A549 (cell line): ENCODE measurements at regions not wholly inside any gene's neighbourhood (a gene's known extent, or its start where the extent isn't known, plus 50 kb on each side); places are given as distances from the start of the nearest gene placed in this dataset.

Experiments used
- CTCF ChIP-seq: fragments of >200 bp; sonication (Bioruptor Twin); formaldehyde crosslinking; IDR thresholded peaks from 3 replicates; pipeline ENCODE4 v1.5.1; 2016
- JUNB ChIP-seq: fragments of >200 bp; sonication (Bioruptor Twin); formaldehyde crosslinking; IDR thresholded peaks from 2 replicates; pipeline ENCODE4 v1.6.1; 2016
- MYC ChIP-seq: IDR thresholded peaks from 2 replicates; pipeline ENCODE4 v1.6.1; 2012; ENCODE audit warnings: mild to moderate bottlenecking, inconsistent platforms, low read length, improper control_type of control experiment, borderline replicate concordance
- POLR2A ChIP-seq: IDR thresholded peaks from 2 replicates; pipeline ENCODE4 v1.6.1; 2012; ENCODE audit warnings: mild to moderate bottlenecking, low read length
- RAD21 ChIP-seq, 2 experiments: fragments of >200 bp in 1 of 2; sonication (Bioruptor Twin) in 1 of 2; formaldehyde crosslinking in 1 of 2; IDR thresholded peaks in 1 of 2; conservative IDR thresholded peaks in 1 of 2; 2 replicates in 1 of 2; 3 replicates in 1 of 2; pipeline ENCODE4 v1.6.1; 2012 to 2018; ENCODE audit warnings: inconsistent platforms in 1 of 2
- TP53 ChIP-seq: fragments of 250-450 bp; sonication (Bioruptor Pico); IDR thresholded peaks from 2 replicates; pipeline ENCODE4 v1.5.0; 2021; ENCODE audit warnings: mild to moderate bottlenecking, moderate library complexity
- TF ChIP-seq, protein P1 (sequence below): IDR thresholded peaks from 2 replicates; pipeline ENCODE4 v1.6.1; 2012

DNA sequence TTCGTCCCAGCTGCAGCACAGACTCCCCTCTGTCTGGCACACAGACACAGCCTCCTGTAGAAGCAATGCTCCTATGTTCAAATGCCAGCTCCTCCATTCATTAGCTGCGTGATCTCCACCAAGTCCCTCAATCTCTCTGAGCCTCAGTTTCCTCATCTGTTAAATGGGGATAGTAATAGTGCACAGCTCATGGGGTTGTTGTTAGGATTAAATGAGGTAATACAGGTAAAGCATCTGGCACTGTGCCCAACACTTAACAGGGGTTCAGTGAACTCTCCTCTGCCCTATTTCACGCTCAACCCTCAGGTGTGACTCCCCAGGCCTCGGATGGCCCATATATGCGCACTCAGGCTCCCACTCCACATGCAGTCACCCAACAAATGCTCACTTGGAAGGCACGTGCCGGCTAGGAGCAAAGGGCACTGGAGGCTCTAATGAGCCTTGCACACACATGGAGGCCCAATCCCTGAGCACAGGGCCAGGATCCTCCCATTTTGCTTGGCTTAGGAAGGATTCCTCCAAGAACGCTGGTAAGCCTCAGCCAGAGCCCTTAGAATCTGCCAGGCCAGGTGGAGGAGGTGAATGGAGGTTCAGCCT is 176.0 kb upstream of the LINGO1 start:
- TF ChIP-seq CTCF (no peak), MYC (no peak), POLR2A (no peak), RAD21 (conservative IDR thresholded peaks at IDR 0.05 in 1 of 2, IDR thresholded peaks at IDR 0.05 in 1 of 2) (no peak), JUNB (no peak), TP53 (no peak)
- TF ChIP-seq, protein P1, sequence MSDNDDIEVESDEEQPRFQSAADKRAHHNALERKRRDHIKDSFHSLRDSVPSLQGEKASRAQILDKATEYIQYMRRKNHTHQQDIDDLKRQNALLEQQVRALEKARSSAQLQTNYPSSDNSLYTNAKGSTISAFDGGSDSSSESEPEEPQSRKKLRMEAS = no peak
